ENCODE measurements at regions not wholly inside any gene's neighbourhood (a gene's known extent, or its start where the extent isn't known, plus 50 kb on each side); places are given as distances from the start of the nearest gene placed in this dataset.

GRCh38 chr19:30667227-30667626, 295.0 kb downstream of the ZNF536 start:
- Histone ChIP-seq H3K4me1 (peaks cover 0 to 45% (median 15%) of the 10 kb centered on the region in 9 donors), H3K27ac (no peak overlapping the region), H3K36me3 (no peaks in the 10 kb centered on the region), H3K27me3 (peaks cover 0 to 37% (median 23%) of the 10 kb centered on the region in 7 donors), H3K9me3 (no peaks in the 10 kb centered on the region), H3K4me3 (no peak overlapping the region)
- DNase-seq (no peak), ATAC-seq (no peak)
- intact Hi-C loops (cut with DNase I) = loop anchor here in 5 of 10 donors (5.0 kb wide), 2 partner anchors 1555 to 1560 kb away; no protein-coding TSS in a partner anchor
- WGBS, 2 donors = 80 to 83% methylated on average over 7 of the region's 7 CpGs
- no peak for TF ChIP-seq CTCF (IDR thresholded peaks at IDR 0.05)

DNA sequence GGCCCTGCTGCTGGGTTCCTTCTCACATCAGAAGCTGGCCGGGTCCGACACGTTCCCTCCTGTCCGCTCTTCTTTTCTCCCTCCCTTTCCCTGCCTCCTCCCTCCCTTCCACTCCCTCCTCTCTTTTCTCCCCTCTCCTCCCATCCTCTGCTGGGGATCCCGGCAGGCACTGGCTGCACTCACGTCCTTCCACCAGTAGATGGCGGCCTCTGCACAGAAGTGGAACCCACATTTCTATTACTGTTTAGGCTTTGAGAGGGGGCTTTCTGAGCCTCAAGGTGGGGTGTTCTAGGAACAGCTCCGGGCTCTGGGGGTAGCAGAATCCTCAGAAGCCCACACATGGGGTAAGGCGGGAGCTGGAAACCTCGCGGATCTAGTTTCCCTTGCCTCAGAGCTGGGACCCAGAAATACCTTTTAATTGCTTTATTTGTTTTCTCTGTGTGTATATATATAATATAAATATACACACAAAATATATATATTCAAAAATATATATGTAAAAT, 294.2 kb downstream of the ZNF536 start:
- Histone ChIP-seq H3K27ac (no peak overlapping the region), H3K4me1 (peaks cover 0 to 39% (median 15%) of the 10 kb centered on the region in 9 donors), H3K36me3 (no peaks in the 10 kb centered on the region), H3K4me3 (no peak overlapping the region), H3K9me3 (no peaks in the 10 kb centered on the region), H3K27me3 (peaks cover 0 to 37% (median 23%) of the 10 kb centered on the region in 7 donors)
- ATAC-seq (no peak), DNase-seq (peak; percentile 27 to 42)
- intact Hi-C loops (cut with DNase I) = loop anchor here in 5 of 10 donors (5.0 kb wide), 2 partner anchors 1556 to 1561 kb away; no protein-coding TSS in a partner anchor
- peak; percentile 77 to 92 (median 88) for TF ChIP-seq CTCF (IDR thresholded peaks at IDR 0.05)
- 2 to 4% methylated on average over 11 of the region's 11 CpGs for WGBS, 2 donors

DNA sequence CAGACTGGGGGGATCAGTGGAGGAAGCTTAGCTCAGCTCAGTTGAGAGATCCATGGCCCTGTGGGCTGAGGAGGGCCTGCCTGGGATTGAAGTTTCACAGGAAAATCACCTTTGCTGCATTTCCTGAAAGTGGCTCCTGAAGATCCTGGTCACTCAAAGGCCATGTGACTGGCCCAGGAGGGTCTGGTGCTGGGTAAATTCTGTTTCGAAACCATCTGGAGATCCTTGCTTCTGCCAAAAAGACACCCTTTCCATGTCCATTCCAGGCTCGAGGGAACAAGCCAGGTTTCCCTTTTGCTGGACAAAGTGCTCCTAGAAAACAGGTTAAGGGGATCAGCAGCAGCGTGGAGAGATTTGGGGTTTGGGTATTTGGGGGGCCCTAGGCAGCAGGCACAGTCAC, 293.3 kb downstream of the ZNF536 start:
- intact Hi-C loops (cut with DNase I) = loop anchor here in 5 of 10 donors (5.0 kb wide), 2 partner anchors 1557 to 1562 kb away; no protein-coding TSS in a partner anchor
- H3K9me3 ChIP-seq = no peaks in the 10 kb centered on the region
- H3K4me1 ChIP-seq = peaks cover 0 to 31% (median 15%) of the 10 kb centered on the region in 9 donors
- TF ChIP-seq CTCF (IDR thresholded peaks at IDR 0.05) = no peak
- peaks cover 0 to 37% (median 22%) of the 10 kb centered on the region in 7 donors for H3K27me3 ChIP-seq
- ATAC-seq (no peak), DNase-seq (no peak)
- H3K27ac ChIP-seq = no peak overlapping the region
- H3K4me3 ChIP-seq = no peak overlapping the region
- WGBS, 2 donors = 77 to 83% methylated on average over 3 of the region's 3 CpGs
- H3K36me3 ChIP-seq = no peaks in the 10 kb centered on the region

- Histone ChIP-seq H3K9me3 (no peaks in the 10 kb centered on the region), H3K27ac (peak overlapping the region in 3 of 10 donors; percentile 11 to 34 (median 30)), H3K27me3 (peaks cover 0 to 21% (median 7%) of the 10 kb centered on the region in 7 donors), H3K4me1 (peaks cover 0 to 31% (median 15%) of the 10 kb centered on the region in 9 donors), H3K4me3 (no peak overlapping the region), H3K36me3 (no peaks in the 10 kb centered on the region)
- 51 to 61% methylated on average over 2 of the region's 2 CpGs for WGBS, 2 donors
- intact Hi-C loops (cut with DNase I) = no loop called here
- ATAC-seq (no peak), DNase-seq (no peak)
- TF ChIP-seq CTCF (IDR thresholded peaks at IDR 0.05) = no peak
Observed at GRCh38 chr19:30663611-30664174, 291.5 kb downstream of the ZNF536 start.
